Ascending aorta (tissue), 2 donors: ENCODE measurements at regions not wholly inside any gene's neighbourhood (a gene's known extent, or its start where the extent isn't known, plus 50 kb on each side); places are given as distances from the start of the nearest gene placed in this dataset.

Source experiments
- DNase-seq, 2 donors: peaks; one replicate each; pipeline ENCODE4 v3.0.0-alpha.2; 2019; ENCODE audit warnings: low spot score in 2 of 2
- H3K27ac ChIP-seq, 2 donors: fragments of 200-600 bp; sonication (generic); one replicate each; pipeline ENCODE4 v1.5.1; 2016 to 2017; ENCODE audit warnings: mild to moderate bottlenecking in 1 of 2
- H3K27me3 ChIP-seq: fragments of 200-600 bp; sonication (generic); one replicate; pipeline ENCODE4 v1.5.1; 2017
- H3K36me3 ChIP-seq, 2 donors: fragments of 200-600 bp; sonication (generic); one replicate each; pipeline ENCODE4 v1.5.1; 2016
- H3K4me1 ChIP-seq, 2 donors: fragments of 200-600 bp; sonication (generic); one replicate each; pipeline ENCODE4 v1.5.1; 2016 to 2017; ENCODE audit warnings: mild to moderate bottlenecking in 1 of 2
- H3K4me3 ChIP-seq, 2 donors: fragments of 200-600 bp; sonication (generic); one replicate each; pipeline ENCODE4 v1.5.1; 2016 to 2017; ENCODE audit warnings: mild to moderate bottlenecking in 1 of 2
- H3K9me3 ChIP-seq, 2 donors: fragments of 200-600 bp; sonication (generic); one replicate each; pipeline ENCODE4 v1.5.1; 2016
- intact Hi-C: fragments of 100-400 bp; cut with DNase I; formaldehyde crosslinking; loops from one replicate; pipeline ENCODE4 v1.15.1; 2023
- TF ChIP-seq, protein P1 (sequence below), 3 experiments: fragments of 200-600 bp in 2 of 3; fragments of 450-650 bp in 1 of 3; sonication (generic) in 2 of 3; IDR thresholded peaks; one replicate each; pipeline ENCODE4 v1.5.1; 2016 to 2019; ENCODE audit warnings: antibody characterized with exemption in 3 of 3, mild to moderate bottlenecking in 1 of 3, moderate library complexity in 1 of 3

DNA sequence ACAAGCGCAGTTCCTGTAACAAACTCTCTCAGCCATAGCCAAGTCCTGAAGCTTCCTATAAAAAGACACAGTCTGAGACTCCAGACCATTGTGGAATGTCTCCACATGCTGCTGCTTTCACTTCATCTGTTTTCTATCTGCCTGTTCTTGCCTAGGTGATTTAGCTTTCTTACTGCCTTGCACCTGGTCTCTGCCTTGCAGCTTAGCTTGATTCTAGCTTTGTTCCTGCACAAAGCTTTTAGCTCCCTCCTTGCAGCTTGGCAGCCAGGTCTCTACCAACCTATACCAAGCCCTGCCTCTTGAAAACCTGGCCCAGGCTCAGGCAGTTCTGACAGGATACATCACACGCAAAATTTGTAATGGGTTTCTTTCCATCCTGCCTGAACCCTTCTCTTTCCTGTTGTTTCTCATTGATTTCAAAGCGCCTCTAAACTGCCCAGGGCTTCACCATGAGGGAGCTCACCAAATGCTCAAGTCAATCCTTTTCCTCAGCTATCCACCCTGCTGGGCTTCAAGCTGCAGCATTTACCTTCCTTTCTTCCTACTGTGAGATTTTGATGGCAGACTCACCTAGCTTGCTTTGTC, 941.3 kb upstream of the NXPH2 start:
- Histone ChIP-seq H3K27me3 (no peaks in the 10 kb centered on the region), H3K9me3 (no peaks in the 10 kb centered on the region), H3K27ac (no peak overlapping the region), H3K36me3 (no peaks in the 10 kb centered on the region), H3K4me1 (no peaks in the 10 kb centered on the region), H3K4me3 (no peak overlapping the region)
- intact Hi-C loops = no loop called here
- no peak for DNase-seq
- TF ChIP-seq, protein P1, sequence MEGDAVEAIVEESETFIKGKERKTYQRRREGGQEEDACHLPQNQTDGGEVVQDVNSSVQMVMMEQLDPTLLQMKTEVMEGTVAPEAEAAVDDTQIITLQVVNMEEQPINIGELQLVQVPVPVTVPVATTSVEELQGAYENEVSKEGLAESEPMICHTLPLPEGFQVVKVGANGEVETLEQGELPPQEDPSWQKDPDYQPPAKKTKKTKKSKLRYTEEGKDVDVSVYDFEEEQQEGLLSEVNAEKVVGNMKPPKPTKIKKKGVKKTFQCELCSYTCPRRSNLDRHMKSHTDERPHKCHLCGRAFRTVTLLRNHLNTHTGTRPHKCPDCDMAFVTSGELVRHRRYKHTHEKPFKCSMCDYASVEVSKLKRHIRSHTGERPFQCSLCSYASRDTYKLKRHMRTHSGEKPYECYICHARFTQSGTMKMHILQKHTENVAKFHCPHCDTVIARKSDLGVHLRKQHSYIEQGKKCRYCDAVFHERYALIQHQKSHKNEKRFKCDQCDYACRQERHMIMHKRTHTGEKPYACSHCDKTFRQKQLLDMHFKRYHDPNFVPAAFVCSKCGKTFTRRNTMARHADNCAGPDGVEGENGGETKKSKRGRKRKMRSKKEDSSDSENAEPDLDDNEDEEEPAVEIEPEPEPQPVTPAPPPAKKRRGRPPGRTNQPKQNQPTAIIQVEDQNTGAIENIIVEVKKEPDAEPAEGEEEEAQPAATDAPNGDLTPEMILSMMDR (IDR thresholded peaks at IDR 0.05) = no peak

DNA sequence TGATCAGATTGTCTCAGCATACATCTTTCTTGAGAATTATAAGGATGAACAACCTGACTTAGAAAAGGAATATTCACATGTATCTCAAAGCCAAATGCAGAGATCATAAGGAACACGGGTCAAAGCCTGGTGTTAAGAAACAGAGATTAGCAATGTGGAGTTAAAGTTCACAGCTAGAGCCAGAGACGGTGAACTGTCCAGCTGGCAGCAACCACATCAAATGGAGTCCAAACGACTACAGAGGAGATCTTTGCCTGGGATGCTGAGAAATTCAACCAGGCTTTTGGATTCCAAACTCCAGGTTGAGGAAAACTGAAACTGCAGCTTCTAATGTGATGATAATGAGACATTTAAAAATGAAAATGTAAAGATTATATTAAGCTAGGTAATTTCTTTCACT, 939.9 kb upstream of the NXPH2 start:
- intact Hi-C loops = no loop called here
- no peak for DNase-seq
- Histone ChIP-seq H3K36me3 (no peaks in the 10 kb centered on the region), H3K27me3 (no peaks in the 10 kb centered on the region), H3K4me1 (no peaks in the 10 kb centered on the region), H3K4me3 (no peak overlapping the region), H3K27ac (no peak overlapping the region), H3K9me3 (no peaks in the 10 kb centered on the region)
- TF ChIP-seq, protein P1 (IDR thresholded peaks at IDR 0.05) = no peak

DNA sequence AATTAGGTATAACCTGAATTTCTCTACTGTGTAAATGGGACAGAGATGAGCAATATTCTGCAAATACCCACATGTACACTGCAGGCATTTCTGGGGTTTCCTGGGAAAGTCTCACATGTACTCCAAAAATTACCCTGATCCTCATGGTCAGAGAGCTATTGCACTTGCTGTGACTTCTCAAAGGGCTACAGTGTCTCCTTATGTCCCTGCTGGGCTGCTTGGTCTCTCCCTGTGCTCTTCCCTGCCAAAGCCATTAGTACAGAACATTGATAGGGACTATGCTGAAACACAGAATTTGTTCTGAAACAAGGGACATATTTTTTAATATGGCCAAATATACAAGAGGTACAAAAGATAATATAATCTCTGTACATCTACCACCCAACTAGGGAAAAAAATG, 924.4 kb upstream of the NXPH2 start:
- DNase-seq = no peak
- TF ChIP-seq, protein P1 (IDR thresholded peaks at IDR 0.05) = no peak
- Histone ChIP-seq H3K36me3 (no peaks in the 10 kb centered on the region), H3K27ac (no peak overlapping the region), H3K27me3 (no peaks in the 10 kb centered on the region), H3K9me3 (no peaks in the 10 kb centered on the region), H3K4me3 (no peak overlapping the region), H3K4me1 (no peaks in the 10 kb centered on the region)
- intact Hi-C loops = no loop called here

DNA sequence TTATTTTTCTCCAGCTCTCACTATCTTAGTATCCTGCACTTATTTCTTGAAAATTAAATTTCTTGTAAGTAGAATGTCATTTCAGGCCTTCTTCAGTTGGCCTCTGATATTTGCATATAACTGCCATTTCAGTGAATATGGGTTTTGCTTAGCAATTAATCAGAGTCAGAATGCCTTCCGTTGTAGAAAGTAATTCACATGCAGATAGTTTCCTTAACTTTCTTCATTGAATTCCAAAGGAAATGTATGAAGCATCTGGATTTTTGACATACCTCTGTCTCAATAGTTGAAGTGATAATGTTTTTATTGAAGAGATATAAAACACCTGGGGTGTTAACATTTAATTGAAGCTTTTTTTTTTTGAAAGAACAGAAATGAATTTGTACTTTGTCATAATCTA, 914.1 kb upstream of the NXPH2 start:
- TF ChIP-seq, protein P1 (IDR thresholded peaks at IDR 0.05) = no peak
- H3K4me3 ChIP-seq = no peak overlapping the region
- intact Hi-C loops = no loop called here

DNA sequence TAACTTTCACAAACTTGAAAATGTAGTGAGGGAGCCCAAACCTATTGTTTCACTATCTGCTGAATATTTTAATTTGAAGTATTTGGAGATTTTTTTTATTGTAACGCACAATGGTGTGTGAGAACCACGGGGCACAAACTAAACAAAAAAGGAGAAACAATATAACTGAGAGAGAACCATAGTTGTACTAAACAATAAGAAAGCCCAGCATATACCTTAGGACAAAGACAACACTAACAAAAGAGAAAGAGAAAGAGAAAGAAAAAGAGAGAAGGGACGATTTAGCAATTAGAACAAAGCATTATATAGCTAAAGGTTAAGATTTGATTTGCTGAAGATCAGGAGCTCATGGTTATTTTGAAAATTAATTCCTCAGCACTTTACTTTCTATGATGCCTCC, 906.0 kb upstream of the NXPH2 start:
- Histone ChIP-seq H3K4me1 (no peaks in the 10 kb centered on the region), H3K36me3 (no peaks in the 10 kb centered on the region), H3K4me3 (no peak overlapping the region), H3K9me3 (no peaks in the 10 kb centered on the region), H3K27me3 (no peaks in the 10 kb centered on the region), H3K27ac (no peak overlapping the region)
- intact Hi-C loops = no loop called here
- TF ChIP-seq, protein P1 (IDR thresholded peaks at IDR 0.05) = no peak
- DNase-seq = no peak

More for the DNA sequence above, 914.1 kb upstream of the NXPH2 start:
- Histone ChIP-seq H3K4me1 (no peaks in the 10 kb centered on the region), H3K27ac (no peak overlapping the region), H3K27me3 (no peaks in the 10 kb centered on the region), H3K36me3 (no peaks in the 10 kb centered on the region), H3K9me3 (no peaks in the 10 kb centered on the region)
- DNase-seq = no peak
